ENCODE measurements at regions not wholly inside any gene's neighbourhood (a gene's known extent, or its start where the extent isn't known, plus 50 kb on each side); places are given as distances from the start of the nearest gene placed in this dataset.
A peak's percentile ranks its signal among the peaks of the same experiment; 100 is the strongest.

- Histone ChIP-seq H3K4me3 (peak overlapping the region in 2 of 4 donors; percentile 23 to 28), H3K27me3 (peaks cover 0 to 15% (median 0%) of the 10 kb centered on the region in 3 donors), H3K36me3 (no peaks in the 10 kb centered on the region), H3K27ac (no peak overlapping the region), H3K9me3 (no peaks in the 10 kb centered on the region), H3K4me1 (peaks cover 0 to 6% (median 2%) of the 10 kb centered on the region in 4 donors)
- peak in 2 of 4 experiments; percentile 15 to 33 for TF ChIP-seq CTCF (IDR thresholded peaks at IDR 0.05)
- no peak for TF ChIP-seq POLR2A (IDR thresholded peaks at IDR 0.05)
- no peak for DNase-seq
- WGBS, 2 donors = 5 to 10% methylated on average over 25 of the region's 25 CpGs
- intact Hi-C loops (cut with DNase I) = no loop called here
Measured at GRCh38 chr11:129695571-129696308, 119.9 kb upstream of the TMEM45B start.

GRCh38 chr11:129696309-129696989 lies 119.2 kb upstream of the TMEM45B start:
- H3K9me3 ChIP-seq = no peaks in the 10 kb centered on the region
- WGBS, 2 donors = 64 to 67% methylated on average over 13 of the region's 13 CpGs
- no peak overlapping the region for H3K27ac ChIP-seq
- intact Hi-C loops (cut with DNase I) = no loop called here
- no peak for DNase-seq
- peaks cover 0 to 6% (median 2%) of the 10 kb centered on the region in 4 donors for H3K4me1 ChIP-seq
- no peak for TF ChIP-seq POLR2AphosphoS5 (IDR thresholded peaks at IDR 0.05)
- no peak for TF ChIP-seq EP300 (IDR thresholded peaks at IDR 0.05)
- no peaks in the 10 kb centered on the region for H3K36me3 ChIP-seq
- no peak overlapping the region for H3K4me3 ChIP-seq
- peaks cover 0 to 15% (median 0%) of the 10 kb centered on the region in 3 donors for H3K27me3 ChIP-seq

GRCh38 chr11:129698212-129698611 lies 117.4 kb upstream of the TMEM45B start:
- intact Hi-C loops (cut with DNase I) = no loop called here
- TF ChIP-seq POLR2A (IDR thresholded peaks at IDR 0.05) = no peak
- TF ChIP-seq CTCF (IDR thresholded peaks at IDR 0.05) = no peak
- TF ChIP-seq EP300 (IDR thresholded peaks at IDR 0.05) = no peak
- TF ChIP-seq POLR2AphosphoS5 (IDR thresholded peaks at IDR 0.05) = no peak
- no peak overlapping the region for H3K4me3 ChIP-seq
- 50 to 65% methylated on average over 1 of the region's 1 CpG for WGBS, 2 donors
- H3K27ac ChIP-seq = no peak overlapping the region
- no peaks in the 10 kb centered on the region for H3K9me3 ChIP-seq
- no peak for DNase-seq
- H3K27me3 ChIP-seq = peaks cover 0 to 15% (median 0%) of the 10 kb centered on the region in 3 donors
- H3K4me1 ChIP-seq = peaks cover 0 to 6% (median 2%) of the 10 kb centered on the region in 4 donors
- H3K36me3 ChIP-seq = no peaks in the 10 kb centered on the region

- no peaks in the 10 kb centered on the region for H3K36me3 ChIP-seq
- peaks cover 0 to 6% (median 2%) of the 10 kb centered on the region in 4 donors for H3K4me1 ChIP-seq
- intact Hi-C loops (cut with DNase I) = no loop called here
- no peak for DNase-seq
- WGBS, 2 donors = 73 to 83% methylated on average over 14 of the region's 14 CpGs
- peaks cover 0 to 15% (median 0%) of the 10 kb centered on the region in 3 donors for H3K27me3 ChIP-seq
- no peaks in the 10 kb centered on the region for H3K9me3 ChIP-seq
- no peak overlapping the region for H3K27ac ChIP-seq
- H3K4me3 ChIP-seq = no peak overlapping the region
- TF ChIP-seq CTCF (IDR thresholded peaks at IDR 0.05) (no peak), EP300 (IDR thresholded peaks at IDR 0.05) (no peak), POLR2AphosphoS5 (IDR thresholded peaks at IDR 0.05) (no peak), POLR2A (IDR thresholded peaks at IDR 0.05) (no peak)
Measured at GRCh38 chr11:129699711-129700304, 115.8 kb upstream of the TMEM45B start.

GRCh38 chr11:129700701-129701100 lies 114.9 kb upstream of the TMEM45B start:
- Histone ChIP-seq H3K27me3 (peaks cover 0 to 13% (median 0%) of the 10 kb centered on the region in 3 donors), H3K4me1 (peaks cover 0 to 4% (median 2%) of the 10 kb centered on the region in 4 donors), H3K9me3 (no peaks in the 10 kb centered on the region), H3K27ac (no peak overlapping the region), H3K4me3 (no peak overlapping the region), H3K36me3 (no peaks in the 10 kb centered on the region)
- WGBS, 2 donors = 89 to 90% methylated on average over 3 of the region's 3 CpGs
- intact Hi-C loops (cut with DNase I) = no loop called here
- no peak for DNase-seq
- TF ChIP-seq CTCF (IDR thresholded peaks at IDR 0.05) = no peak
- no peak for TF ChIP-seq EP300 (IDR thresholded peaks at IDR 0.05)
- TF ChIP-seq POLR2A (IDR thresholded peaks at IDR 0.05) = no peak
- no peak for TF ChIP-seq POLR2AphosphoS5 (IDR thresholded peaks at IDR 0.05)

Measured in sigmoid colon (tissue), 6 donors.